GM21360 (cell line): ENCODE measurements at regions not wholly inside any gene's neighbourhood (a gene's known extent, or its start where the extent isn't known, plus 50 kb on each side); places are given as distances from the start of the nearest gene placed in this dataset.
A peak's percentile ranks its signal among the peaks of the same experiment; 100 is the strongest.

ENCODE experiments used
- ATAC-seq: cut with Tn5 transposase; IDR thresholded peaks from one replicate; pipeline ENCODE4 v1.9.1; 2021; ENCODE audit warnings: mild to moderate bottlenecking, moderate library complexity; ENCODE audit not compliant: unreplicated experiment

DNA sequence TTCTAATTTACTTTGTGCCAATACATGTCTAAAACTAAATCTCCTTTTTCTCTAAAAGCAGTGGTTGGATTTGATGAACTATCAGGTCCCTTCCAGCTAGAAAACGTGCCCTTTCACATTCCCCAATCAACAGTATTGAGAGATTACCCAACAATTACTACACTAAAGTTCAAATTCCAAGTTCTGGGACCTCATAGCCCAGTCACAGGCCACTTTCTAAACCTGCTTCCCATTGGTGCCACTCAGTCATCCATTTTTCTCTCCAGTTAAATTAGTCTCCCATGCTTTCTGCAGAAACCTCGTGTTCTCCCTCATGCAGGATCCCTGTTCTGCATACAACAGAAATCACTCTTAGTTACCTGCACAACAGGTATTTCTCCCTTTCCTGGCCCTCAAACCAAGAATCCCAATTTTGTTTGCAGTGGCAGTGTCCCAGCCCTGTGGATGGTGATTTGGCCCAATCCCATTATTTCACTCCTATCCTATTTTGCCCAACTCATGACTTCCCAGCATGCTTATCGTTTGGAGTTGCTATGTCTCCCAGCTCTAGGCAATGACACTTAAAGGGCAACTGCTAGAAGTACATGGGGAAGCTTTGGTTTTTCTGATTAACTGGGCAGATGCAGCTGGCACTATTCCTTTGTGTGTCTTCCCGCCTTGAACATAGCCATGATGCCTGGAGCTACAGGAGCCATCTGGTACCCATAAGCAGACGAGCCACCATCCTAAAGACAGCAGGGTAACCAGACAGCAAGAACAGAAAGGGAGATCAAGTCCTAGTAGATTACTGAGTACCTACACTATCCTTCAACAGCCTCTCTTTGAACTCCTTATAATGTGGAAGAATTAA is 224.2 kb downstream of the MINAR1 start:
- ATAC-seq: no peak

GRCh38 chr15:79657722-79658121 is 225.6 kb downstream of the MINAR1 start:
- no peak for ATAC-seq

DNA sequence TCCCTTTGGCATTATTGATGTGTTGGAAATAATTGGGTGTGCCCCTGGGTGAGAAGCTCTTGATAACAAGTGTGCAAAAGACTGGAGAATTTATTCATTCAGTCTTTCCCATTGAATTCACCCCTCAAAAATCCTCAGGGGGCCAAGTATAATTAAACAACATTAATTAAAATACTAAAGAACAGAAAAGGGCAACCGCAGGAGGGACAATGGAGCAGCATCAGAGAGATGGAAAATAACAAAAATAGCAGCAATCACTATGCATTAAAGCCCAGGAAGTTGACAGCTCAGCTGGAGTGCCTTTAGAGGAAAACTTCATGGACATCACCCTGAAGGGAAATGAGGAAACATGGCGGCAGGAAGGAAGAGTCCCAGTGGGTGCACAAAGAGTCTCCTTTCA is 227.6 kb downstream of the MINAR1 start:
- ATAC-seq: no peak

- no peak for ATAC-seq
These were observed 229.3 kb downstream of the MINAR1 start for GRCh38 chr15:79661411-79661810.

DNA sequence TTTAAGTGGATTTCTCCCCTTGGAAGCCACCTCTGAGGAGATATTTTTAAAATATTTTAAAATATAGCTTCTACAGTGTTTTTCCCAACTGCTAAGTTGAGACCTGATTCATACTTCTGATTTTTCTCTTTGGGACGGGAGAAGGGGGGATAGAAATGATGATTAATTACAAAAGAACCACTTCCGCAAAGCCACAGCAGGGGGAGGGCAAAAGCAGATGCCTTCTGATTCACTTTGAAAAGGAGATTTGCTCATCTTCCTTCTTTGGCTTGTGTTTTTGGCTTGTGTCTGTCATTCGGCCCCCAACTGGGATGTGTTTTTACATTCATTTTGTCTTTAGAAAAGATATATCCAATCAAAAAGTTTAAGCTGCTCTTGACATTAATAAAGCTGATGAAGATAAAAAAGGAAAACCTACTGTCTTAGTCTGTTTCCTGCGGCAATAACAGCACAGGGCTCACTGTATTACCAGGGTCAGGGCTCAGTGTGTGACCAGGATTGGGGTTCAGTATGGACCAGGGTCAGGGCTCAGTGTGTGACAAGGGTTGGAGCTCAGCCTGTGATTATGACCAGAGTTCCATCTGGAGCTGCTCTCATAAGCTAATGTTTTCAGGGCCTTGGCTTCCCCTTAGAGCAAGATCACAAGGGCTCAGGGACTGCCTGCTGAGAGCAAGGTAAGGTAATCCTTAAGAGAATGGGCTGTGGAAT is 223.2 kb downstream of the MTHFS start:
- ATAC-seq: peak; percentile 85

- ATAC-seq: peak; percentile 8
These were observed 222.7 kb downstream of the MTHFS start for GRCh38 chr15:79674124-79674465.

DNA sequence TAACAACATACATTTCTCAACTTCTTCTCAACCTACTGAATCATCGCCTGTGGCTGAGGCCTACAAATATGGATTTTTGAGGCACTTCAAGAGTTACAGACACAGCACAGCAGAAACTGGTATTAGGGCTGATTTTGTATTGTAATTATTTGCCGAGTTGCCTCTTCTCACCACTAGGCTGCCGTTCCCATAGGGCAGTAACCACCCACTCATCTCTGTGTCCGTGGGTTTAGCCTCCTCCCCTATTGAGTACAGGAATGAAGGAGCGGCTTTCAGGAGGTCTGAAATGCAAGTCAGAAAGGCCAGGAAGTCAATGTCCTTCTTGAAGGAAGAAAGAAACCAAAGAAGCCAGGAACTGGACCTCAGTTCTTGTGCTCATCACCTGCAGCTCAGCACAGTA is 220.8 kb downstream of the MTHFS start:
- ATAC-seq: no peak

- ATAC-seq: no peak
These were observed 220.2 kb downstream of the MTHFS start for GRCh38 chr15:79676621-79677020.

DNA sequence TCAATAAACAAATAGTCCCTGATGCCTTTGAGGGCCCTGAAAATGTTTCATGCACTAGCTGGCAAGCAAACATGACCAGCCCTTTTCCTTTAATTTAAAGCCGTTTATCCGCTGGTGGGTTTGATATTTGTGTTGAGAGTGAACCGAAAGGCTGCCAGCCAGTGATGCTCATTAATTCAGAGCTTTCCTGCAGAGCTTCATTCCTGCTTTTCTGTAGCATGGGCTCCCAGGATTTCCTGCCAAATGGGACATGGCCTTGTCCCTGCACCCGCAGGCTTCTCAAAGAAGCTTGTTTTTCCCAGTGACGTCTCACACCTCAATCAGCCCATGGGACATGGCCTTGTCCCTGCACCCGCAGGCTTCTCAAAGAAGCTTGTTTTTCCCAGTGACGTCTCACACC is 219.6 kb downstream of the MTHFS start:
- no peak for ATAC-seq

- ATAC-seq: no peak
These were observed 218.6 kb downstream of the MTHFS start for GRCh38 chr15:79678032-79678701.

DNA sequence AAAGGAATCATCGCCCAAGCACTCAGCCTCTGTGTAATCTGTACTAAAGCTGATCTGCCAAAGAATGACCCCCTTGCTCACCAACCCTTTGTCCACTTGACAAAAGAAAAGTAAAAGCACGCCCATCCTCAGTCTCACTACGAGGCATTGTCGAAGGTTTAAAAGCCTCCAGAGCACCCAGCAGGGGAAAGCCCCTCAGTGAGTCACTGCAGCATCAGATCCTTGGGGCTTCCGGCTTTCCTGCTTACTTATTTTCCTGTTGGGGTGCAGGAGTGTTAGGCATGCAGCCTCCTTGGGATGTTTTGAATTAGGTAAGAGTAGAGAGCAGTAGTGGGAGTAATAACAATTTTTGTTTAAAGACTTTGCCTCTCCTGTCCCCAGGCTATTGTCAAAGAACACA is 216.1 kb downstream of the MTHFS start:
- no peak for ATAC-seq

DNA sequence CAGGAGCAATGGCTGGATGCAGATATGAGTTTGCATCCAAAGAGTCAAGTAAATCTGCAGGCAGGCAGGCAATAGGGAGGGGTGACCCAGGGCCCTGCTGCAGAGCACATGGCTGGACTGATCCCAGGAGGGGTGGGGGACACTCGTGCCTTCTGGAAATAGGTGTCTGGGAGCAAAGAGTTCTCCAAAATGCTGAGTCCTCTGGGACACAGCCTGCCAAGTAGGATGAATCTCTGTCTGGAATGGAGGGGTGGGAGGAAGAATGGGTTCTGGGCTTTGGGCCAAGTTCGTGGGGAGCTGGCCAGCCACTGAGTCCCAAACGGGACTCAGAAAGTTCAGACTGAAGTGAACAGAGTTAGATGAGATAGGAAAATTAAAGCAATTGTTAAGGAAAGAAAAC is 214.5 kb downstream of the MTHFS start:
- ATAC-seq: no peak

DNA sequence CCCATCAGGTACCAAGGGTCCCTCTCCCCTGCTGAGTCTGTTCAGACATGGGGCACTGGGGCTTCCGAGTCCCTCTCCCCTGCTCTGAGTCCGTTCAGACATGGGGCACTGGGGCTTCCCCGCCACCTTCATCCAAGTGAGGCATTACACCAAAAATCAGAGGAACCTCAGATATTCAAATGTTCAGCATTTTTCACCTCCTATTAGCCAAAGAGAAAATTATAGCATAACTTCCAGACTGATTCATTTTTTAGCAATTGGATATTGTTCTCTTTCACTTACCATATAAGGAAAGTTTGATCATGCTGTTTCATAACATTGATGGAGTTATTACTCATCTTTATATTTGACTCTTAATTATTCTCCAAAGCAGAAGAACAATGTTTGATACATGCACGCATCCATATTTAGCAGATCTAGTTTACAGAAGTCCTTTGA is 213.9 kb downstream of the MTHFS start:
- ATAC-seq: no peak

GRCh38 chr15:79689030-79689429 is 207.8 kb downstream of the MTHFS start:
- ATAC-seq: no peak

DNA sequence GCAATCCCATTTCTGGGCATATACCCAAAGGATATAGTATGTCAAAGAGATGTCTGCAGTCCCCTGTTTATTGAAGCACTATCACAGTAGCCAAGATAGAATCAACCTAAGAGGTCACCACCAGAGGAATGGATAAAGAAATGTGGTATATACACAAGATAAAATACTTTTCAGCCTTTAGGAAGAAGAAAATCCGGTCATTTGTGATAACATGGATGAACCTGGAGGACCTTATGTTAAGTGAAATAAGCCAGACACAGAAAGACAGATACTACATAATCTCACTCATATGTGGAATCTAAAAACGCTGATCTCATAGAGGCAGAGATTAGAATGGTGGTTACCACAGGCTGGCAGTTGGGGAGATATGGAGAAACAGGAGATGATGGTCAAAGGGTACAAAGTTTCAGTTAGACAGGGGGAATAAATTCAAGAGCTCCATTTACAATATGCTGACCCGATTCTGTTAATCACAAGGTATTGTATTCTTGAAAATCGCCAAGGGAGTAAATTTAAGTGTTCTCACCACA is 195.8 kb downstream of the MTHFS start:
- no peak for ATAC-seq

DNA sequence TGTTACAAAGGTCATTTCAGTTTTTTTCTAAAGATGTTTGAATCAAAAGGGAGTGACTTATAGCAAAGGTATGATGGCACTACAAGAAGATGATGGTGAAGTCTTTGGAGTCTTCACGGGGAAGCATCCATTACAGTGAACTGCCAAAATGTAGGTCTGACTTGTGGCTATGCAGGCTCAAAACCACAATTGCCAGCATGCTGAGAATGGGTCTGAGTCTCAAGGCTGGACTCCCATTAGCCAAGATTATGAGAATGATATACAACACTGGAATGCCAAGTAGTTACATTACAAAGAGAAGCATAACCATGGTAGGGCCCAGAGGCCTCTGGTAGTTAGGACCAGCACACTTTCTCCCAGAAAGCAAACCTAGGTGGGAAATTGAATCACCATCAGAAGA is 194.2 kb downstream of the MTHFS start:
- no peak for ATAC-seq

DNA sequence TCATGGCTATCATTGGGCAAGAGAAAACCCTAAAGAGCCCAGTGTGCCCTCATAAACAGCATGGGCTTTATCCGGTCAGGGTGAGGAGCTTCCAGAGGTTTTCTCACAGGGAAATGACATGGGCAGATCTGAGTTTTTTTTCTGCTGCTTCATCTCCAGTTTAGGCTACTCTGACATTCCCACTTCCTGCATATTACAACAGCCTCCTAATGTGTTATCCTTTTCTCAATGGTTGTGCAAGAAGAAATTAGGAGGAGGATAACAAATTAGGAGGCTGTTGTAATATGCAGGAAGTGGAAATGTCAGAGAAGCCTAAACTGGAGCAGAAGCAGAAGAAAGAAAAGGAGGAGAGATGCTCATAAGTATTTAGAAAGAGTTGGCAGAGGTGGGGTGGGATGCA is 175.6 kb downstream of the MTHFS start:
- ATAC-seq: no peak

DNA sequence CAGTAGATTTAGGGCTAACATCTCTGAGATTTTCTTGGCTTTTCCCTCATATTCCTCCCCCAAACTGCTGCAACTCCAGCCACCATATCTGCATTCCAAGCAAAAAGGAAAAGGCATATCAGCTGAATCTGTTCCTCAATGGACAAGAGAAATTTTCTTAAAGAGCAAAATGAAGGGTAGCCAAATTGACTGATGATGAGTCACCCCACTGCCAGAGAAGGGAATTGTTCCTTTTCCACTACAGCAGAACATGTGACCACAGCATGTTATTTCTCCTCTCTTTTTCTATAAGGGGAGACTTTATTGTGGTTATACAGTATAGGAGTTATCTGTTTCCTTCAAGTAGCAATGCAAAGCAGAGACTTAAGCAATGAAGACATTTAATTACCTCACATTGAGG is 172.5 kb downstream of the MTHFS start:
- no peak for ATAC-seq

DNA sequence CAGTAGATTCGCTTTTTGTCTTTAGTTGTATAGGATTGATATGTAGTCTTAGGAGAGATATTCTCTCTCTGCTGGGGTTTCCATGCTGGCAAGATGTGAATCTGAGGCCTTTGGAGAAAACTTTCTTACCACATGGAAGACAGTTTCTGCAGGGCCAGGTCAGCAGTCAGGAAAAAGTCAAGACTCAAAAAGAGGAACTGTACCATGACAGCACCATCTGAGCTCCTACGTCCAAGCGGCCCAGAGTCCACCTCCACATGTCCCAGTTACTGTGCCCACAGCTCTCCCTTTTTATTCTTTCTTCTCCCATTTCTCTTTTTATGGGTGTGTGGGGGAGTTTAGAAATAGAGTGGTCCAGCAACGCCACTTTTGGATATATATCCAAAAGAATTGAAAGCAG is 172.0 kb downstream of the MTHFS start:
- ATAC-seq: no peak

GRCh38 chr15:79728867-79729266 is 167.9 kb downstream of the MTHFS start:
- no peak for ATAC-seq

GRCh38 chr15:79736435-79737000 is 160.3 kb downstream of the MTHFS start:
- ATAC-seq: no peak
